ENCODE measurements at regions not wholly inside any gene's neighbourhood (a gene's known extent, or its start where the extent isn't known, plus 50 kb on each side); places are given as distances from the start of the nearest gene placed in this dataset.

DNA sequence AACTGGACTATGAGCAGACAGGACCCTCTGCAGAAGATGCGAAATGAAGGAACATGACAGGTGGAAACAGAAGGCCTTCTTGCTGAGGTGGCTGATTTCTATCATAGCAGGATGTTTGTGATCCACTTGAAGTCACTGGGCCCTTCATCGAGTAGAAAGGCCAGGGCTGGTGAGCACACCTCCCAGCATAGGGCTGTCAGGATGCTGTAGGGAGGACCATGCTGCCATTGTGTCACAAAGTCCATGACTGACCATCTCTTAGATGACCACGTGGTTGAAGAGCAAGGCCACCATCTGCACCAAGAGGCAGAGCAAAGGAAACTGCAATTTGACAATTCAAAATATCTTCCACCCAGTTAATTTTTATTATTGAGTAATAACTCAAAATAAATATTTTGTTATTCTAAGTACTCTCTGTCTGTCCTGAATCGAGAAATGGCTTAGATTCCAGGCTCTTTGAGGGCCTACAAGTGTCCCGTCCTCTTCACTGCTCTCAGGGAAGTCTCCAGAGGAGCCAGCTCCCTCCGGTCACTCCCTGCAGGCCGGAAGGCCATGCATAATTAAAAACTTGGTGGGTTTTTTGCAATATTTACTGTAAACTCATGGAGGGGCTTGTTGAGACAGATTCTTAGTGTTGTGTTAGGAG lies 249.3 kb upstream of the ZMIZ1 start:
- Histone ChIP-seq H3K4me3 (ENCODE audit: low read depth, low read length) (no peak overlapping the region), H3K27ac (no peak overlapping the region), H3K36me3 (replicated peaks) (no peaks in the 10 kb centered on the region), H3K27me3 (replicated peaks) (peaks cover 5% of the 10 kb centered on the region)
- no peak for DNase-seq
- no peak for TF ChIP-seq CTCF (IDR thresholded peaks at IDR 0.05; ENCODE audit: low read depth, low read length, missing control alignments)
- in situ Hi-C loops (cut with HindIII; ENCODE audit: low pct_ligation_motif_present, low sequenced_read_pairs): no loop called here

DNA sequence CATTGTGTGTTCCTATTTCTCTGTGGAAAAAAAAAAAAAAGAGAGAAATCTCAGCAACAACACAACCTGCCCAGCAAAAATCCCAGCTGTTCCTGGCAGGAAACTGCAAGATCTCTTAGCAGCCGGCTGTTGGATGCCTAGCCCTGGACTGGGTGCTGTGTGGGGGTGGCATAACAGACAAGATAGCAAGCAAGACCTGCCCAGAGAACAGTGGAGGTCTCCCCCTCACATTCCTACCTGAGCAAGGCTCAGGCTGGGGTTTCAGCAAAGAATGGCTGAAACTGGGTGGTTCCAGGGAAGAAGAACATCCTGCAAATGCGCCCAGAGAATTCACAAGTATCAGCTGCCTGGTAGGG lies 248.8 kb upstream of the ZMIZ1 start:
- Histone ChIP-seq H3K36me3 (replicated peaks) (no peaks in the 10 kb centered on the region), H3K27ac (no peak overlapping the region), H3K4me3 (ENCODE audit: low read depth, low read length) (no peak overlapping the region), H3K27me3 (replicated peaks) (peaks cover 4% of the 10 kb centered on the region)
- TF ChIP-seq CTCF (IDR thresholded peaks at IDR 0.05; ENCODE audit: low read depth, low read length, missing control alignments): no peak
- in situ Hi-C loops (cut with HindIII; ENCODE audit: low pct_ligation_motif_present, low sequenced_read_pairs): no loop called here
- DNase-seq: no peak

DNA sequence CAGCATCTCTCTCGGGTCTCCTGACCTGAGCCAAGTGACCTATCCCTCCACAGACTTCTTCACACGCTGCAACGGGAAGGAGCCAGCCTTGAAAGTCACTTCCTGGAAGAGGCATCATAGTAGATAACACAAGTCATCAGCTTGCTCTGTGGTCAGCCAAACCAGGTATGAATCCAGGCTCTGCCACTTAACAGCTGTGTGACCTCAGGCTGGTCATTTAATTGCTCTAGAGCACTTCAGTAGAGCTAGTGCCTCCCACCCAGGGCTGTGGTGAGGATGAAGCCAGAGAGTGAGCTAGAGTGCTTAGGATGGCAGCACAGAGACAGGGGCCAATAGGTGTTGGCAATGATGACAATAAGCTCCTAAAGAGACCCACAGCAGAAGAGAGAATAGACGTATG lies 247.7 kb upstream of the ZMIZ1 start:
- Histone ChIP-seq H3K27me3 (replicated peaks) (peaks cover 7% of the 10 kb centered on the region), H3K36me3 (replicated peaks) (no peaks in the 10 kb centered on the region), H3K27ac (no peak overlapping the region), H3K4me3 (ENCODE audit: low read depth, low read length) (no peak overlapping the region)
- no peak for DNase-seq
- no peak for TF ChIP-seq CTCF (IDR thresholded peaks at IDR 0.05; ENCODE audit: low read depth, low read length, missing control alignments)
- in situ Hi-C loops (cut with HindIII; ENCODE audit: low pct_ligation_motif_present, low sequenced_read_pairs): no loop called here

- in situ Hi-C loops (cut with HindIII; ENCODE audit: low pct_ligation_motif_present, low sequenced_read_pairs): no loop called here
- no peak for DNase-seq
- TF ChIP-seq CTCF (IDR thresholded peaks at IDR 0.05; ENCODE audit: low read depth, low read length, missing control alignments): no peak
- H3K4me3 ChIP-seq (ENCODE audit: low read depth, low read length): no peak overlapping the region
- H3K27me3 ChIP-seq (replicated peaks): peaks cover 8% of the 10 kb centered on the region
- H3K27ac ChIP-seq: no peak overlapping the region
- H3K36me3 ChIP-seq (replicated peaks): no peaks in the 10 kb centered on the region
These were observed 239.9 kb upstream of the ZMIZ1 start for GRCh38 chr10:78828647-78829539.

DNA sequence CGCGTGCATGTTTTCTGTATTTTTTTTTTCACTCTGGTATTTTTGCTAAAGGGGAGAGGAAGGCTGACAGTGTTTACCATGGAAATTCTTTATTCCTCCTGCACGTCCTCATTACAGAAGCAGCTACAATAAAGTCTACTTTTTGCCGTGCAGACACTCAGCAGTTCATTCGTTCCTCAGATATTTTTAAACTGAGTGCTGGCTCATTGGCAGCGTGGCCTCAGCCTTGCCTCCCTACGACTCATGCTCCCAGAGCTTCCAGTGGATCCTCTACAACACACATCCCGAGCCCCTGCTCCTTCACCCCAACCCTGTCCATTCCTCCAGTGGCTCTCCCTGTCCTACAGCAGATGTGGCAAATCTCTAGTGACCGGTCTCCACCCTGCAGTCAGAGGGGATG lies 239.2 kb upstream of the ZMIZ1 start:
- no peak for TF ChIP-seq CTCF (IDR thresholded peaks at IDR 0.05; ENCODE audit: low read depth, low read length, missing control alignments)
- no peak overlapping the region for H3K27ac ChIP-seq
- H3K4me3 ChIP-seq (ENCODE audit: low read depth, low read length): no peak overlapping the region
- peaks cover 8% of the 10 kb centered on the region for H3K27me3 ChIP-seq (replicated peaks)
- in situ Hi-C loops (cut with HindIII; ENCODE audit: low pct_ligation_motif_present, low sequenced_read_pairs): no loop called here
- no peaks in the 10 kb centered on the region for H3K36me3 ChIP-seq (replicated peaks)
- no peak for DNase-seq

All from brain microvascular endothelial cell (primary cell).